ENCODE measurements at regions not wholly inside any gene's neighbourhood (a gene's known extent, or its start where the extent isn't known, plus 50 kb on each side); places are given as distances from the start of the nearest gene placed in this dataset.

DNA sequence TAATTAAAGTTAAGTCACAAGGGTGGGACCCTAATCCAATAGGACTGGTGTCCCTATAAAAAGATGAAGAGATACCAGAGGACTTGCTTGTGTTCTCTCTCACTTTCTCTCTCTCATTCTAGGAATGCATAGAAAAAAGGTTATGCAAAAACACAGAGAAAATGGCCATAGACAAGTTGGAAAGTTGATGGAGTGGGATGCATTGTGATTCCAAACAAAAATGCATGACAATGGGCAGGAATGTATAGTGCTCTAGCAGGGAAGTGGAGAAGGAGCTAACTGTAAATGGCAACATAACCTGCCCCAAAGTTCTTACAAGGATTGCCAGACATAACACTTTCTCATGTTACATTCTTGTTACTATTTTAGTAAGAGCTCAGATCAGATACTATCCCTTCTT lies 301.6 kb upstream of the LRATD1 start:
- H3K4me3 ChIP-seq (ENCODE audit: low read depth, low read length) = no peak overlapping the region
- TF ChIP-seq, protein P1, sequence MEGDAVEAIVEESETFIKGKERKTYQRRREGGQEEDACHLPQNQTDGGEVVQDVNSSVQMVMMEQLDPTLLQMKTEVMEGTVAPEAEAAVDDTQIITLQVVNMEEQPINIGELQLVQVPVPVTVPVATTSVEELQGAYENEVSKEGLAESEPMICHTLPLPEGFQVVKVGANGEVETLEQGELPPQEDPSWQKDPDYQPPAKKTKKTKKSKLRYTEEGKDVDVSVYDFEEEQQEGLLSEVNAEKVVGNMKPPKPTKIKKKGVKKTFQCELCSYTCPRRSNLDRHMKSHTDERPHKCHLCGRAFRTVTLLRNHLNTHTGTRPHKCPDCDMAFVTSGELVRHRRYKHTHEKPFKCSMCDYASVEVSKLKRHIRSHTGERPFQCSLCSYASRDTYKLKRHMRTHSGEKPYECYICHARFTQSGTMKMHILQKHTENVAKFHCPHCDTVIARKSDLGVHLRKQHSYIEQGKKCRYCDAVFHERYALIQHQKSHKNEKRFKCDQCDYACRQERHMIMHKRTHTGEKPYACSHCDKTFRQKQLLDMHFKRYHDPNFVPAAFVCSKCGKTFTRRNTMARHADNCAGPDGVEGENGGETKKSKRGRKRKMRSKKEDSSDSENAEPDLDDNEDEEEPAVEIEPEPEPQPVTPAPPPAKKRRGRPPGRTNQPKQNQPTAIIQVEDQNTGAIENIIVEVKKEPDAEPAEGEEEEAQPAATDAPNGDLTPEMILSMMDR (IDR thresholded peaks at IDR 0.05; ENCODE audit: low read depth, low read length, missing control alignments) = no peak
- no peak for DNase-seq (ENCODE audit: low read depth)
- in situ Hi-C loops (cut with HindIII; ENCODE audit: low sequenced_read_pairs) = no loop called here

DNA sequence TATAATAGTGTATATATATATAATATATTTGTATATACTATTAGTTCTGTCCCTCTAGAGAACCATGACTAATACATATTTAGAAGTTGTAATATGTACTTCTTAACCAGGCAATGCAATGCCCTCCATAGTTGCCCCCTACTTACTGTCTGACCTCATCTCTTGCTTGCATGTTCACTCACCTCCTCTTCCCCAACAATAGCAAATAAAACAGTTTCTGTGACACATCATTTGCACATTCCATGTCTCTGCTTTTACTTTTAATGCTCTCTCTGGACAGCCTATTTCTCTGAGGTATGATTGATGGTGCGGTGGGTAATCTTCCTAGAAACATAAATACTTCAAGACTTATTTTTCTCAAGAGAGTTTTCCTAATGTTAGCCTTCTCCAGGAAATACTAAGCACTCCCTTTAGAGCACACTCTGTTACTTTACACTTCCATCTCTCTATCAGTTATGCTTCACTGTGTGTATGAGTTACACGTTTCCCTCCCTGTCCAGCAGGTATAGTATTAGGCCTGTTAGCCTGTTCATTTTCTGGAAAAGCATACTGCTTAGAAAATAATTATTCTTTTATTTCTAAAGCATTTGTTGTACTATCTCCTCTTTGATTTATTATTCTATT lies 295.6 kb upstream of the LRATD1 start:
- no peak for DNase-seq (ENCODE audit: low read depth)
- H3K4me3 ChIP-seq (ENCODE audit: low read depth, low read length) = no peak overlapping the region
- in situ Hi-C loops (cut with HindIII; ENCODE audit: low sequenced_read_pairs) = no loop called here
- TF ChIP-seq, protein P1 (IDR thresholded peaks at IDR 0.05; ENCODE audit: low read depth, low read length, missing control alignments) = no peak

DNA sequence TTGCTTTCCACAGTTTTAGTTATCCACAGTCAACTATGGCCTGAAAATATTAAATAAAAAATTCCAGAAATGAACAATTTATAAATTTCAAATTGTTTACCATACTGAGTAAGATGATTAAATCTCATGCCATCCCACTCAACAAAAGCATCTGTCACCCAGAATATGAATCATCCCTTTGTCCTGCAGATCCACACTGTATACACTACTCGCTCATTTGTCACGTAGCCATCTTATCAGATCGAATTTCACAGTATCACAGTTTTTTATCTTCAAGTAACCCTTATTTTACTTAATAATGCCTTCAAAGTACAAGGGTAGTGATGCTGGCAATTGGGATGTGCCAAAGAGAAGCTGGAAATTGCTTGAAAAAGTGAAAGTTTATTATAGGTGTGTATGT lies 291.8 kb upstream of the LRATD1 start:
- TF ChIP-seq, protein P1 (IDR thresholded peaks at IDR 0.05; ENCODE audit: low read depth, low read length, missing control alignments) = no peak
- in situ Hi-C loops (cut with HindIII; ENCODE audit: low sequenced_read_pairs) = no loop called here
- no peak overlapping the region for H3K4me3 ChIP-seq (ENCODE audit: low read depth, low read length)
- no peak for DNase-seq (ENCODE audit: low read depth)

DNA sequence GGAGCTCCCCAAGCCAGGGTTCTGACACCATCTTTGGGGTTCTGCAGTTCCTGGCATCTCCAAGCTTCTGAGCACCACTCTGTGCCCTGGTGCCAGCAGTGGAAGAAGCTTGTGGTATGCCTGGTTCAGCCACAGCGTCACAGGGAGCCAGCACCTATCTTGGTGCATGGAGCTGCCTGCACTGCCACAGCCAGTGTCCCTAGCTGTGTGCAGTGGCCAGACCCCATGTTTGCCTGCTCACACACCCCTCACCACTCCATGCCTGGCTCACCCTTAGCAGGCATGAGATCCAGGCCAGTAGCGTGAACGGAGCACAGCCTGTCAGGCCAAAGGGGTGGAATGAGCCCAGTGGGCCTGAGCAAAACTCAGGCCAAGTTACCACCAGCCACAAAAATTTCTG lies 290.2 kb upstream of the LRATD1 start:
- no peak for DNase-seq (ENCODE audit: low read depth)
- H3K4me3 ChIP-seq (ENCODE audit: low read depth, low read length) = no peak overlapping the region
- in situ Hi-C loops (cut with HindIII; ENCODE audit: low sequenced_read_pairs) = no loop called here
- TF ChIP-seq, protein P1 (IDR thresholded peaks at IDR 0.05; ENCODE audit: low read depth, low read length, missing control alignments) = no peak

DNA sequence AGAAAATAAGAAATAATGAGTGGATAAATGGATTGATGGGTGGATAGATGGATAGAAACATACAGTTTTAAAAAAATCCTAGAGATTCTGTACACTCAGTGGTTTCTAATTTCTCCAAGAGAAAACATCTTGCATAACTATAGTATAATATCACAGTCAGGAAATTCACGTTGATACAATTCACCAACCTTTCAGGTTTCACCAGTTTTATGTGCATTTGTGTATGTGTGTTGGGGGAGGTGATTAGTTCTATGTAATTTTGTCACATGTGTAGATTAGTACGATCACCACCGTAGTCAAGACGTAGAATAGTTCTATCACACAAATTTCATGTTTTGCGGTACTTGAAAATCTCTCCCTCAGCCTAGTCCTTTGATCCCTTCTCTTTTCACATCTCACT lies 288.2 kb upstream of the LRATD1 start:
- in situ Hi-C loops (cut with HindIII; ENCODE audit: low sequenced_read_pairs) = no loop called here
- DNase-seq (ENCODE audit: low read depth) = no peak
- TF ChIP-seq, protein P1 (IDR thresholded peaks at IDR 0.05; ENCODE audit: low read depth, low read length, missing control alignments) = no peak
- no peak overlapping the region for H3K4me3 ChIP-seq (ENCODE audit: low read depth, low read length)

DNA sequence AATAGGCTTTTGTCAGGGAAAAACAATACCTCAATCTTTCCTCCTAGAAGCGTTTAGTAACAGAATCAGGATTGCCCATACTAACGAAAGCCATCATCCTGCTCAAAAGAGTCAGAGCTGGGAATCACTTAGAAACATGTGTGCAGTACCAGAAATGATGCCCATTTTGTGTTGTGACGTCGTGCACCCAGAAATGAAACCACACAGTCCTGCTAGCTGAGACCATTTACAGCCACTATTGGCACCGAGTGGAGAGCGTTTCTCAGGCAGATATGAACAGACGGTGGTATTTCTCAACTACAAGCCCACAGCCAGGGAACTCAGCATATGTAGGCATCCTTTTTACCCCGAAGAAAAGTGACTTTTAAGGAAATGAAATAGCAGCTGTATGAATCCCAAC lies 284.3 kb upstream of the LRATD1 start:
- no peak for DNase-seq (ENCODE audit: low read depth)
- in situ Hi-C loops (cut with HindIII; ENCODE audit: low sequenced_read_pairs) = no loop called here
- no peak overlapping the region for H3K4me3 ChIP-seq (ENCODE audit: low read depth, low read length)
- TF ChIP-seq, protein P1 (IDR thresholded peaks at IDR 0.05; ENCODE audit: low read depth, low read length, missing control alignments) = no peak

Measured in astrocyte of the cerebellum (primary cell).